ENCODE measurements at regions not wholly inside any gene's neighbourhood (a gene's known extent, or its start where the extent isn't known, plus 50 kb on each side); places are given as distances from the start of the nearest gene placed in this dataset.
"Not testable (repeated sequence)": the region's sequence is repeated elsewhere in the genome, so short reads cannot be mapped to it uniquely, and the experiment has no call there.

- H3K4me3 ChIP-seq (ENCODE audit: low read depth, low read length), result no peak overlapping the region
- in situ Hi-C loops (cut with HindIII; ENCODE audit: low sequenced_read_pairs), result loop anchor here (25.0 kb wide), 1 partner anchor 233 kb away; no protein-coding TSS in a partner anchor
- DNase-seq (ENCODE audit: low read depth), result no peak
- TF ChIP-seq, protein P1, sequence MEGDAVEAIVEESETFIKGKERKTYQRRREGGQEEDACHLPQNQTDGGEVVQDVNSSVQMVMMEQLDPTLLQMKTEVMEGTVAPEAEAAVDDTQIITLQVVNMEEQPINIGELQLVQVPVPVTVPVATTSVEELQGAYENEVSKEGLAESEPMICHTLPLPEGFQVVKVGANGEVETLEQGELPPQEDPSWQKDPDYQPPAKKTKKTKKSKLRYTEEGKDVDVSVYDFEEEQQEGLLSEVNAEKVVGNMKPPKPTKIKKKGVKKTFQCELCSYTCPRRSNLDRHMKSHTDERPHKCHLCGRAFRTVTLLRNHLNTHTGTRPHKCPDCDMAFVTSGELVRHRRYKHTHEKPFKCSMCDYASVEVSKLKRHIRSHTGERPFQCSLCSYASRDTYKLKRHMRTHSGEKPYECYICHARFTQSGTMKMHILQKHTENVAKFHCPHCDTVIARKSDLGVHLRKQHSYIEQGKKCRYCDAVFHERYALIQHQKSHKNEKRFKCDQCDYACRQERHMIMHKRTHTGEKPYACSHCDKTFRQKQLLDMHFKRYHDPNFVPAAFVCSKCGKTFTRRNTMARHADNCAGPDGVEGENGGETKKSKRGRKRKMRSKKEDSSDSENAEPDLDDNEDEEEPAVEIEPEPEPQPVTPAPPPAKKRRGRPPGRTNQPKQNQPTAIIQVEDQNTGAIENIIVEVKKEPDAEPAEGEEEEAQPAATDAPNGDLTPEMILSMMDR (IDR thresholded peaks at IDR 0.05; ENCODE audit: low read depth, low read length, missing control alignments), result no peak
Observed at GRCh38 chr9:73095425-73095824, 56.2 kb upstream of the ANXA1 start.

- in situ Hi-C loops (cut with HindIII; ENCODE audit: low sequenced_read_pairs), result loop anchor here (25.0 kb wide), 1 partner anchor 232 kb away; no protein-coding TSS in a partner anchor
- no peak for DNase-seq (ENCODE audit: low read depth)
- TF ChIP-seq, protein P1 (IDR thresholded peaks at IDR 0.05; ENCODE audit: low read depth, low read length, missing control alignments), result no peak
- H3K4me3 ChIP-seq (ENCODE audit: low read depth, low read length), result no peak overlapping the region
Observed at GRCh38 chr9:73093740-73094379, 57.8 kb upstream of the ANXA1 start.

DNA sequence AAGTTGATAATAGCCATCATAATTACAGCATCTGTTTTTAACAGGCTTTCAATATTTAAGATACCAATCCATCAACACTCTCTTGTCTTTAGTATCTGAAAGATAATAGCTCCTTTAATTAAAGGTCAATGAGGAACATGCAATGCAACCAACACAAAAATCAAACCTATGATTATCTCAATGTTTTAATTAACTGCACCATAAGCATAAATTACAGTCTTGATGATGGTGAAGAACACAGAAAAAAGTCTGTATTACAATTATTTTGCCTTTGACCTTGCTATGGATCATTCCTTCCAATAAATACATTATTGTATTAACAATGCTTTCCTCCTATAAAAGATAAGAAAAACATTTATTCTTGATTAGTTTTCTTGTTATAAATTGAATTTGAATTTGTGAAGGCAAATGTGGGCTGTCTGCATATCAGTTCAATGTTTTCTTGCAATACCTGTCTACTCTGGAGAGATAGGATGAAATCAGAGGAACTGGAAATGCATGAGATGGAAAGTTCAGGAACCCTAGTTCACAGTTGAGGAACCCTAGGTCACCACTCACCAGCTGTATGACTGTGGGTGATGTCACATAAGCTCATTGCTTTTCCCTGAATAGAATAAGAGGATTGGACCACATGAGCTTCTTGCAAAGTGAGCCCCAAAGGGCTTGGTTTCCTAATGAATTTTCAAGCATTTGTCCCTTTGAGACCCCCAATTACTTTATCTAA, 58.5 kb upstream of the ANXA1 start:
- in situ Hi-C loops (cut with HindIII; ENCODE audit: low sequenced_read_pairs), result loop anchor here (25.0 kb wide), 1 partner anchor 231 kb away; no protein-coding TSS in a partner anchor
- H3K4me3 ChIP-seq (ENCODE audit: low read depth, low read length), result no peak overlapping the region
- TF ChIP-seq, protein P1 (IDR thresholded peaks at IDR 0.05; ENCODE audit: low read depth, low read length, missing control alignments), result no peak
- DNase-seq (ENCODE audit: low read depth), result no peak

DNA sequence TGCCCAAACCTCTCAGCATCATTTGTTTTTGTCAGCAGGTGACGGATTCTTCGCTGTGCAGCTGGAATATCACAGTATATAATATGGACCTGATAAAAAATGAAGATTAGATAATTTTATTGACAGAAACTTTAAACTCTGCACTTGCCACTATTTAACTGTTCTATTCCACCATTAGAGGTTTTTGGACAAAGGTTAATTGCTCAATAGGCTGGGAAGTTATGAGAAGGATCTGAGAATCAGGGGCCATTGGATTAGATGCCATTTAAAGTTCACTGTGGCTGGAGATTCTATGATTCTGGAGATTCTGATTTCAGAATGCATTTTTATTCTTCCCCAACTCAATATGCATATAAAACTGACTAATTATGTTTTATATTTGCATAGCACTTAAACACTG, 59.8 kb upstream of the ANXA1 start:
- in situ Hi-C loops (cut with HindIII; ENCODE audit: low sequenced_read_pairs), result loop anchor here (25.0 kb wide), 1 partner anchor 230 kb away; no protein-coding TSS in a partner anchor
- TF ChIP-seq, protein P1 (IDR thresholded peaks at IDR 0.05; ENCODE audit: low read depth, low read length, missing control alignments), result no peak
- H3K4me3 ChIP-seq (ENCODE audit: low read depth, low read length), result no peak overlapping the region
- no peak for DNase-seq (ENCODE audit: low read depth)

DNA sequence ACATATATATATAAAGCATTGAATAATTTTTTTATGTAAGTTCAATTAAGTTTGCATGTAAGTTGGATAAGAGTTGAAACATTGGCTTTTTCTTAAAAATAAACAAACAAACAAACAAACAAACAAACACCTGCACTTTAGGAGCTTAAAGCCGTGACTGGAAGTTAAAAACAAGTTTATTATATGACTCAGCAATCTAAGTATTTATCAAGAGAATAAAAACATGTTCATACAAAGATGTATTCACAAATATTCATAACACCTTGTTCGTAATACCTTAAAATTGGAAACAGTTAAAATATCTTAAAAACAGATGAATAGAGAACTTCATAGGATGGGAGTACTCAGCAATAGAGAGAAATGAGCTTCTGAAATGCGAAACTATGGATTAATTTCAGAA, 61.5 kb upstream of the ANXA1 start:
- in situ Hi-C loops (cut with HindIII; ENCODE audit: low sequenced_read_pairs), result loop anchor here (25.0 kb wide), 1 partner anchor 228 kb away; no protein-coding TSS in a partner anchor
- no peak for DNase-seq (ENCODE audit: low read depth)
- no peak overlapping the region for H3K4me3 ChIP-seq (ENCODE audit: low read depth, low read length)
- TF ChIP-seq, protein P1 (IDR thresholded peaks at IDR 0.05; ENCODE audit: low read depth, low read length, missing control alignments), result no peak

- in situ Hi-C loops (cut with HindIII; ENCODE audit: low sequenced_read_pairs), result loop anchor here (25.0 kb wide), 1 partner anchor 227 kb away; no protein-coding TSS in a partner anchor
- TF ChIP-seq, protein P1 (IDR thresholded peaks at IDR 0.05; ENCODE audit: low read depth, low read length, missing control alignments), result no peak
- no peak overlapping the region for H3K4me3 ChIP-seq (ENCODE audit: low read depth, low read length)
- DNase-seq (ENCODE audit: low read depth), result no peak
Observed at GRCh38 chr9:73089304-73089985, 62.2 kb upstream of the ANXA1 start.

DNA sequence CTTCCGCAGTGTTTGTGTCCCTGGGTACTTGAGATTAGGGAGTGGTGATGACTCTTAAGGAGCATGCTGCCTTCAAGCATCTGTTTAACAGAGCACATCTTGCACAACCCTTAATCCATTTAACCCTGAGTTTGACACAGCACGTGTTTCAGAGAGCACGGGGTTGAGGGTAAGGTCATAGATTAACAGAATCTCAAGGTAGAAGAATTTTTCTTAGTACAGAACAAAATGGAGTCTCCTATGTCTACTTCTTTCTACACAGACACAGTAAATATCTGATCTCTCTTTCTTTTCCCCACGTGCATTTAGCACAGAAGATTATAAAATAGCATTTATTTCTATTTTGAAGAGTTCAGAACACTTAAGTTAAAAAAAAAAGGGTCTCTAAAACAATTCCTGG, 63.8 kb upstream of the ANXA1 start:
- not testable (repeated sequence) for DNase-seq (ENCODE audit: low read depth)
- in situ Hi-C loops (cut with HindIII; ENCODE audit: low sequenced_read_pairs), result loop anchor here (25.0 kb wide), 1 partner anchor 226 kb away; no protein-coding TSS in a partner anchor

More for the DNA sequence above, 63.8 kb upstream of the ANXA1 start:
- H3K4me3 ChIP-seq (ENCODE audit: low read depth, low read length), result not testable (repeated sequence)
